HG03066 (cell line): ENCODE measurements at regions not wholly inside any gene's neighbourhood (a gene's known extent, or its start where the extent isn't known, plus 50 kb on each side); places are given as distances from the start of the nearest gene placed in this dataset.
"Not testable (repeated sequence)": the region's sequence is repeated elsewhere in the genome, so short reads cannot be mapped to it uniquely, and the experiment has no call there.

Experiments used
- ATAC-seq: cut with Tn5 transposase; IDR thresholded peaks from one replicate; pipeline ENCODE4 v1.9.1; 2021; ENCODE audit warnings: low read depth; ENCODE audit not compliant: unreplicated experiment

GRCh38 chr13:65841156-65841555, 1389.0 kb downstream of the PCDH9 start:
- ATAC-seq = no peak

- ATAC-seq = no peak
These were observed 1394.1 kb downstream of the PCDH9 start for GRCh38 chr13:65836066-65836465.

GRCh38 chr13:65834897-65835296, 1395.2 kb downstream of the PCDH9 start:
- no peak for ATAC-seq

DNA sequence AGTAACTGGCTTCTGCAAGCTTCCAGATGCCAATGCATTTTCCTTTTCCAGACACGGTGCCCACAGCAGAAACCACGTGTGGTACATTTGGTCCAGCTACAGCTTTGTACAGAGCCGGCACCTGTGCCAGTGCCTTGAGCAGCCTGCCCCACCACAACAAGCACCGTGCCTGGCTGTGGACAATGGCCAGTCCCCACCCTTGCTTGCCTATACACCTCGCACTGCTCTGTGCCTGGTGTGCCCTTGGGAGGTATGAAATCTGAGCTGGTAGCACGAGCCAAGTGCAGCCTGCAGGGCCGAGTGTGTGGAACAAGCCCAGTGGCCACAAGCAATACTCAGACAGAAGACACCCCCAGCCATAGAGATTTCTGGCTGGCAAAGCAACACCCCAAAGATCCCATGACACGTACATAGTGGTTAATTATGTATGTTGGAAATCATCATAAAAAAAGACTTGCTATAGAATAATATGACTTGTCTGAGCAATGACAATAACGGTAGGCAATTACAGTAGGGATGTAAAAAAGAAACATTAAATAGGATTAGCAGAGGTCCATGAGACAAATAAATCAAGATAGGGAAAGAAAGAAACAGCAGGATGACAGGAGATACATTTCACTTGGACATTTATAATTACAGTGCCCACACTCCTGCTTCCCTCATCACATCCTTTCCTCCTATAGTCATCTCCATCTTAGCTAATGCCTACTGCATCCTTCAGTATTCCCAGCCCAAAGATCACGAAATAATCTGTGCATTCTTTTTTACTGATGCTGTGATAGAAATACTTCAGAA, 1399.5 kb downstream of the PCDH9 start:
- ATAC-seq = no peak

DNA sequence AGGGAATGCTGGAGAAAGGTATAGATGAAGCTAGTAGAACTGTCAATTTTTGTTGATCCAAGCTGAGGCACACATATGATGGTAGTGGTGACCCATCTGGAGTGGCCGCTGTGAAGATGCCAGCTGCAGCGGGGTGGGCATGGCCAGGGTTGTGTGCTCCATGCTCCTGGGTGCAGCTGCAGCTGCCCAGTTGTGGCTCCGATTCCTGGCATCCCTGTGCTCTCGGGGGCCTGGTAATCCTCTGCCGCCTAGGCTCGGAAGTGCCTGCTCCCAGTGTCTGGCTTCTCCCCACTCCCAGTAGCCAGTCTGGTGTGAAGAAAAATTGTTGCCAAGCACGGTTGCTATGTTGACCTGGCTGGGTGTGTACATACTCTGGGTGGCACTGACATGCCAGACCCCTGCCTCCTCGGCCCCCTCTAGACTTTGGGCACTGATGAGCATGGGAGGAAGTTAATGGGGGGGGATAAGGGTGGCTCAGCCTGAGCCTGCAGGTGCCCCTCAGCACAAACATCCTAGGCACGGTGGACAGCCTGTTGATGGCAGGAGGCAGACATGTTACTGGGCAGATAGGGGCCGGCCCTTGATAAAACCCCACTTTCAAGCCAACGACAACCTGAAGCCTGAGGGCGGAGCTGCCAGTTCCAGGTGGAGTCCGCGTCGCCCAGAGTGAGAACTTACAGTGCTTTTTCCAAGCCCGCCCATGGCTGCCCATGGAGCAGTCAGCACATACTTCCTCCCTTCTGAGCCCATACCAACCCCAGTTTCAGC, 1400.7 kb downstream of the PCDH9 start:
- no peak for ATAC-seq

DNA sequence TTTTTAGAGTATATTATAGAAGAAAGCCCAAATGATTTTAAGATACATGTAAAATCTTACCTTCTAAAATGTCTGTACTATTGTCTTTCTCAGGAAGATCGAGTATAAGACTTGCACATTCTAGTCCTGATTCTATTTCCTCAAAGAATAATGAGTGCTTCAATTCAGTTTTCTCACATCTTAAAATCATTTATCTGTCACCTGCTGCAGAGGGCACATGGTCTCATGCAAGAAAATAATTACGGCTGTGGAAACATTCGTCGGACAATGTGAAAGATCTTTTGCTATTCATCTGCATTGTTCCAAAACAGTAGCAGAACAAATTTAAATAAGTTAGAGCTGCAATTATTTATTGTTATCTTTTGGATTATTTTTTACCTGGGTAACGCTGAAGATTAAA, 1403.5 kb downstream of the PCDH9 start:
- ATAC-seq = no peak

GRCh38 chr13:65825039-65825438, 1405.1 kb downstream of the PCDH9 start:
- ATAC-seq = no peak

DNA sequence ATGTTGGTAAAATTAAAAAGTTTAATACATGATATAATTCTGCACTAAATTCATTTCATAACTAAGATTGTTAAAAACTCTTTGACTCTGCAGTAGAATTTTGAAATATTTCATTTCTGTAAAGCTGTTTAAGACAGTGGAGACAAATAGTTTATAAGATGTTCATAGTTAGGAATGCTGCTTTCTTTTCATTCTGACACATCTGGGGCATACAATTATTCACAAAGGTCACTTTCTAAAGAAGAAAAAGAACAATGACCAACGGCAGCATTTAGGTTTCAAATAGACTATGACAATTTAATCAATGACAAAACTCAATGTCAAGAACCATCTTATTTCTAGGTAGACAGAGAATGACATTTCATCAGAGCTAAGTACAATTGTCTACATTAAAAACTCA, 1422.1 kb downstream of the PCDH9 start:
- no peak for ATAC-seq

DNA sequence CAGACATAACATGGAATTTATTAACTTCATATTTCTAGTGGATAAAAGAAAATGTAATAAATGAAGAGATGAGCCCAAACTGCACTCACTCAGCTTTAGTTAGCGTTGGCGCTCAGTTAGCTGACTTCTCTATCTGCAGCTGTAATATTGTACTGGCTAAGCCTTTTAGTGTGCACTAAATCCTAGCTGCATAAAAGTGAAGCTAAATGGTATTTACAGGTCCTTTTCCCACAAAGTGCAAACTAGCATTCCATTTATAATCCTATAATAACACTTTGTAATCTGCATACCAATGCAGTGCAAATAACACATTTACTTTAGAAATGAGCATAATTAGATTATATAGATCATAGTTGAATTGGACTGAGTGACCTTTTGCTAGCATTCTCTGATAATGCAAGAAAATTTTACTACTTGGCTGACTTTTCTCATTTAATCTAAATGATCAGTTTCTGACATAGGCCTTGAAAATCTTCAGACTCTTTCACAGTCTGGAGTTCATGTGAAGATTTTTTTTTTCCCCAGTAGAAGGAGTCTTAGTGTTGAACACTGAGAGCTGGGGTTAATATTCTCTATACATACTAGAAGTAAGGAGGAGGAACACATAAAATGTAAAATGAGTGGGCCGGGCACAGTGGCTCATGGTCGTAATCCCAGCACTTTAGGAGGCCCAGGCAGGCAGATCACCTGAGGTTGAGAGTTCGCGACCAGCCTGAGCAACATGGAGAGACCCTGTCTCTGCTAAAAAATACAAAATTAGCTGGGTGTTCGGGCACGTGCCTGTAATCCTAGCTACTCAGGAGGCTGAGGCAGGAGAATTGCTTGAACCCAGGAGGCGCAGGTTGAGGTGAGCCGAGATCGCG, 1426.4 kb downstream of the PCDH9 start:
- no peak for ATAC-seq

DNA sequence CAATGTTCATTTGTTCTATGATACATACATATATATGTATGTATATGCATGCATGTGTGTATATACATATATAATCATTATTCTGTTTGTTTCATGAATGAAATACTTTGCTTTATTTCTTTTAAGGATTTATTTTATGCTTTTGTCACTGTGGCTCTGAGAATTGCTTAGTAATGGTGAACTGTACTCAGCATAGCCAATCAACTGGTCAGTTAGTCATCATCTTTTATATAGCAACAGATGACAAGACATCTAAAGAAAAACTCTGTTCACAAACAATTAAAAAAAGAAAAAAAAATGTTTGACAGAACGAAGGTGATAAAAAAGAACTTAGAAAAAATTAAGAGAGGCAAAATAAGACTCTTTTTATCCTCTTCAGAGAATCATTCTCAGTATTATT, 1440.3 kb downstream of the PCDH9 start:
- no peak for ATAC-seq

DNA sequence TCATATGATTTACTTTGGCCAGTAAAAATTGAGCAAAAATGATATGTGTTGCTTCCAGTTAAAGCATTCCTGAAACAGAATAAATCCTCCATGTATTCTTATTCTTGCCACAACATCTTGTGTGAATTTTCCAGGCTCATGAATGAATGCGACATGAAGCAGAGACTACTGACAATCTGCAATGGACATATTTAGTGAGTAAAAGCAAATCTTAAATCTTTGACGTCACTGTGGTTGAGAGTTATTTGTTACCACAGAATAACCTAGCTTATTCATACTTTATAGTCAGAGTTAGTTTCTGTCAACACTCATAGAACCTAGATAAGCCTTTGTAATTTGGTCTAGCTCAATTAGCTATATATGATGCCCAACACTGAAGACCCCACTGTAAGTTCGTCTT, 1443.1 kb downstream of the PCDH9 start:
- no peak for ATAC-seq

DNA sequence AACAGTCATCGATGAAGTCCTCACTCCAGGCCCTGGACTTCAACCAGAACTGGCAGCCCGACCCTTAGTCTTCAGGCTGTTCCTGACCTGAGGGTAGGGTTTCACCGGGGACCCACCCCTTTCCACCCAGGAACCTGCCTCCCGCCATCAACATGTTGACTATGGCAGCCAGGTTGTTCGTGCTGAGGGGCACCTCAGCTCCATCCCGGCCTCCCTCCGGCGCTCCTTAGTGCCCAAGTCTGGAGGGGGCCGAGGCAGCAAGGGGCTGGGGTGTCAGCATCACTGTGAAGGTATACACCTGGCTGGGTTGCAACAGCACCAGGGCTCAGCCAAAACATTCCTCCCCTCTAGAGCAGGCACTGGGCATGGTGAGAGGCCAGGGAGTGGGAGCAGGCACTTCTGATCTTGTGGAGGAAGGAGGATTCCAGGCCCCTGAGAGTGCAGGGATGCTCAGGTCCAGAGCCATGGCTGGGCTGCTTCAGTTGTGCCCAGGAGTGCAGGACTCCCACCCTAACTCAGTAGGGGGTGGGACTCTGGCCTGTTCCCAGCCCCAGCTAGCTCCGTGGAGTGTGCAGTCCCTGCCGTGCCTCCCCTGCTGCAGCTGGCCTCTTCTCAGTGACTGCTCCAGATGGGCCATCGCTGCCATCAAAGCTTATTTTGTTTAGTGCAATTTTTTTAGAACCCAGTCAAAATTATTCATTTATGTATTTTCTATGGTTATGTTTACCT, 1445.9 kb downstream of the PCDH9 start:
- ATAC-seq = no peak

- ATAC-seq = no peak
These were observed 1446.8 kb downstream of the PCDH9 start for GRCh38 chr13:65783383-65783782.

DNA sequence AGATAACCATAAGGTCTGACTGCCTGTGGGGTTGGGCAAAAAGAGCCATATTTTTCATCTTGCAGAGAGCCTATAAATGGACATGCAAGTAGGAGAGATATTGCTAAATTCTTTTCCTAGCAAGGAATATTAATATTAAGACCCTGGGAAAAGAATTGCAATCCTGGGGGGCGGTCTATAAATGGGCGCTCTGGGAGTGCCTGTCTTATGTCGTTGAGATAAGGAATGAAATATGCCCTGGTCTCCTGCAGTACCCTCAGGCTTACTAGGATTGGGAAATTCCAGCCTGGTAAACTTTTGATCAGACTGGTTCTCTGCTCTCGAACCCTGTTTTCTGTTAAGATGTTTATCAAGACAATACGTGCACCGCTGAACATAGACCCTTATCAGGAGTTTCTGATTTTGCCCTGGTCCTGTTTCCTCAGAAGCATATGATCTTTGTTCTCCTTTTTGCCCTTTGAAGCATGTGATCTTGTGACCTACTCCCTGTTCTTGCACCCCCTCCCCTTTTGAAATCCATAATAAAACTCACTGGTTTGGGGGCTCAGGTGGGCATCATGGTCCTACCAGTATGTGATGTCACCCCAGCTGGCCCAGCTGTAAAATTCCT, 1458.3 kb downstream of the PCDH9 start:
- ATAC-seq = not testable (repeated sequence)

DNA sequence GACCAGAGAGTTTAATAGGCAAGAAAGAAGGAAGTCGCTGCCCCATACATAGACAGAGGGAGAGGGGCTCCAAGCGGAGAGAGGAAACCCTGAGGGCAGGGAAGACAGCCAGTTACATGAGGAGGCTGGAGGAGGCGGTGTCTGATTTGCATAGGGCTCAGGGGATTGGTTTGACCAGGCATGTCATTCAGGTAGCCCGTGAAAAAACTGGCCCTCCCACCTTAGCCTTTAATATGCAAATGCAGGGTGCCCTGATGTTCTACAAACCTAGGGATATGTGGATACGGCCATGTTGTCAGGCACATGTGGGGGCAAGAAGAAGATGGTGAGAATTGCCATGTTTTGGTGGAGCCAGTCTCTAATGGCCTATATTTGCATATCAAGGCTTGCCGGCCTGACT, 1461.6 kb downstream of the PCDH9 start:
- ATAC-seq = no peak

- no peak for ATAC-seq
These were observed 1466.3 kb downstream of the PCDH9 start for GRCh38 chr13:65763811-65764210.

DNA sequence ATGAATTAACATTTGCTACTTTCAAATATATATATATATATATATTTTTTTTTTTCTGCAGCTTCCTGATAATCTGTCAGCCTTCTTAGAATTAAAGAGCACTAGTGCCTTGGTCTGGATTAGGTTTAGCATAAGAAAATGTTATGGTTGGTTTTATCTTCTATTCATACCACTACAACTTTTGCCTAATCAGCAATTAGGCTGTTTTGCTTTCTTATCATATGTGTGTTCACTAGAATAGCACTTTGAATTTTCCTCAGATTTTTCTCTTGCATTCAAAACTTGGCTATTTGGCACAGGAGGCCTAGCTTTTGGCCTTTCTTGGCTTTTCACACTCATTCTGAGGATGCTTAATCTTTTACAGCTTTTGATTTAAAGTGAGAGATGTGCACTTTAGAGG, 1468.1 kb downstream of the PCDH9 start:
- no peak for ATAC-seq

- ATAC-seq = no peak
These were observed 1474.0 kb downstream of the PCDH9 start for GRCh38 chr13:65756071-65756671.

GRCh38 chr13:65748227-65748626, 1481.9 kb downstream of the PCDH9 start:
- ATAC-seq = no peak
